H9 (cell line): ENCODE measurements at regions not wholly inside any gene's neighbourhood (a gene's known extent, or its start where the extent isn't known, plus 50 kb on each side); places are given as distances from the start of the nearest gene placed in this dataset.

ENCODE experiments used
- DNase-seq: peaks from one replicate; pipeline ENCODE4 v3.0.0-alpha.2; 2017
- H2AFZ ChIP-seq: one replicate; pipeline ENCODE4 v1.6.1; 2013; ENCODE audit warnings: mild to moderate bottlenecking, low read length, control low read depth, moderate library complexity
- H2AK5ac ChIP-seq: 2 replicates; pipeline ENCODE4 v1.6.1; 2013; ENCODE audit warnings: low read length, control low read depth, mixed read lengths; ENCODE audit not compliant: insufficient read length
- H2BK120ac ChIP-seq: one replicate; pipeline ENCODE4 v1.6.1; 2013; ENCODE audit warnings: low read depth, mild to moderate bottlenecking, low read length, control low read depth, inconsistent platforms; ENCODE audit not compliant: poor library complexity, severe bottlenecking
- H2BK12ac ChIP-seq: 2 replicates; pipeline ENCODE4 v1.6.1; 2013; ENCODE audit warnings: low read length, control low read depth, mixed read lengths, low read depth; ENCODE audit not compliant: insufficient read length
- H2BK15ac ChIP-seq: 2 replicates; pipeline ENCODE4 v1.6.1; 2013; ENCODE audit warnings: low read depth, low read length, control low read depth
- H2BK20ac ChIP-seq: one replicate; pipeline ENCODE4 v1.6.1; 2013; ENCODE audit warnings: low read depth, mild to moderate bottlenecking, low read length, control low read depth, inconsistent platforms; ENCODE audit not compliant: poor library complexity, severe bottlenecking
- H2BK5ac ChIP-seq: 2 replicates; pipeline ENCODE4 v1.6.1; 2013; ENCODE audit warnings: low read length, control low read depth, mixed read lengths; ENCODE audit not compliant: insufficient read length
- H3K14ac ChIP-seq: 2 replicates; pipeline ENCODE4 v1.6.1; 2013; ENCODE audit warnings: low read length, control low read depth; ENCODE audit not compliant: insufficient read depth
- H3K18ac ChIP-seq: 2 replicates; pipeline ENCODE4 v1.6.1; 2013; ENCODE audit warnings: low read depth, mild to moderate bottlenecking, mixed read lengths, low read length, control low read depth; ENCODE audit not compliant: insufficient read length
- H3K23ac ChIP-seq: 2 replicates; pipeline ENCODE4 v1.6.1; 2013; ENCODE audit warnings: low read length, control low read depth, mixed read lengths, low read depth; ENCODE audit not compliant: insufficient read length
- H3K23me2 ChIP-seq: 2 replicates; pipeline ENCODE4 v1.6.1; 2013; ENCODE audit warnings: low read depth, mild to moderate bottlenecking, mixed read lengths, low read length, control low read depth; ENCODE audit not compliant: insufficient read length, poor library complexity, severe bottlenecking
- H3K27ac ChIP-seq: 2 replicates; pipeline ENCODE4 v1.5.1; 2013; ENCODE audit warnings: low read length, control low read depth, mixed read lengths, low read depth; ENCODE audit not compliant: insufficient read length
- H3K27me3 ChIP-seq: 2 replicates; pipeline ENCODE4 v1.6.1; 2013; ENCODE audit warnings: low read length, control low read depth, inconsistent platforms; ENCODE audit not compliant: insufficient read depth
- H3K4ac ChIP-seq: 2 replicates; pipeline ENCODE4 v1.6.1; 2013; ENCODE audit warnings: low read depth, mild to moderate bottlenecking, control low read depth, inconsistent platforms, low read length, moderate library complexity
- H3K4me1 ChIP-seq: 2 replicates; pipeline ENCODE4 v1.6.1; 2013; ENCODE audit warnings: low read length, control low read depth, inconsistent platforms; ENCODE audit not compliant: insufficient read depth
- H3K4me2 ChIP-seq: 2 replicates; pipeline ENCODE4 v1.6.1; 2013; ENCODE audit warnings: low read length, control low read depth, mixed read lengths; ENCODE audit not compliant: insufficient read length, insufficient read depth
- H3K56ac ChIP-seq: 2 replicates; pipeline ENCODE4 v1.6.1; 2013; ENCODE audit warnings: low read depth, mild to moderate bottlenecking, mixed read lengths, low read length, control low read depth; ENCODE audit not compliant: insufficient read length
- H3K79me1 ChIP-seq: 2 replicates; pipeline ENCODE4 v1.6.1; 2013; ENCODE audit warnings: low read depth, mild to moderate bottlenecking, moderate library complexity, low read length, control low read depth, inconsistent platforms; ENCODE audit not compliant: insufficient read depth, poor library complexity, severe bottlenecking
- H3K79me2 ChIP-seq: 2 replicates; pipeline ENCODE4 v1.6.1; 2013; ENCODE audit warnings: low read length, control low read depth, inconsistent platforms; ENCODE audit not compliant: insufficient read depth
- H3K9ac ChIP-seq: 2 replicates; pipeline ENCODE4 v1.6.1; 2013; ENCODE audit warnings: low read length, control low read depth, mixed read lengths; ENCODE audit not compliant: insufficient read length; ENCODE audit errors: extremely low read depth
- H3K9me3 ChIP-seq: one replicate; pipeline ENCODE4 v1.6.1; 2013; ENCODE audit warnings: low read depth, low read length, inconsistent platforms; ENCODE audit not compliant: control insufficient read depth
- H3T11ph ChIP-seq: one replicate; pipeline ENCODE4 v1.6.1; 2013; ENCODE audit warnings: mild to moderate bottlenecking, low read length, control low read depth, inconsistent platforms
- H4K20me1 ChIP-seq: one replicate; pipeline ENCODE4 v1.6.1; 2013; ENCODE audit not compliant: control insufficient read depth, insufficient read length, insufficient read depth
- H4K5ac ChIP-seq: 2 replicates; pipeline ENCODE4 v1.6.1; 2013; ENCODE audit warnings: low read depth, mild to moderate bottlenecking, mixed read lengths, low read length, control low read depth; ENCODE audit not compliant: insufficient read length
- H4K8ac ChIP-seq: replicated peaks from 2 replicates; pipeline ENCODE4 v1.6.1; 2013; ENCODE audit warnings: low read length, control low read depth, mixed read lengths, low read depth; ENCODE audit not compliant: insufficient read length
- H4K91ac ChIP-seq: 2 replicates; pipeline ENCODE4 v1.6.1; 2013; ENCODE audit warnings: low read depth, mild to moderate bottlenecking, moderate library complexity, mixed read lengths, low read length, control low read depth; ENCODE audit not compliant: insufficient read length
- H3K27ac Mint-ChIP-seq, 3 experiments: 2 replicates in 2 of 3; 3 replicates in 1 of 3; pipeline ENCODE4 v1.8.0; 2020 to 2021; ENCODE audit warnings: mixed read lengths in 3 of 3, mild to moderate bottlenecking in 1 of 3, moderate library complexity in 1 of 3
- H3K27me3 Mint-ChIP-seq: 2 replicates; pipeline ENCODE4 v1.8.0; 2021; ENCODE audit warnings: low read depth, mild to moderate bottlenecking, moderate library complexity, mixed read lengths
- H3K36me3 Mint-ChIP-seq, 3 experiments: 2 replicates in 2 of 3; 3 replicates in 1 of 3; pipeline ENCODE4 v1.8.0; 2020 to 2021; ENCODE audit warnings: low read depth in 3 of 3, mixed read lengths in 3 of 3; ENCODE audit not compliant: insufficient read depth in 1 of 3
- H3K4me1 Mint-ChIP-seq, 2 experiments: 2 replicates each; pipeline ENCODE4 v1.8.0; 2020; ENCODE audit warnings: mixed read lengths in 2 of 2
- H3K4me3 Mint-ChIP-seq, 2 experiments: 2 replicates in 1 of 2; 3 replicates in 1 of 2; pipeline ENCODE4 v1.8.0; 2020 to 2021; ENCODE audit warnings: mild to moderate bottlenecking in 2 of 2, mixed read lengths in 2 of 2, moderate library complexity in 1 of 2
- H3K9me3 Mint-ChIP-seq, 2 experiments: 2 replicates in 1 of 2; 3 replicates in 1 of 2; pipeline ENCODE4 v1.8.0; 2020; ENCODE audit warnings: mild to moderate bottlenecking in 2 of 2, mixed read lengths in 2 of 2, moderate library complexity in 1 of 2
- CTCF ChIP-seq: fragments of 200-600 bp; sonication (generic); conservative IDR thresholded peaks from 3 replicates; pipeline ENCODE4 v1.8.0; 2021; ENCODE audit warnings: antibody characterized with exemption, mild to moderate bottlenecking
- WGBS: extraction: QIAGEN DNeasy Blood & Tissue Kit; methylation state at CpG from one replicate; pipeline ENCODE4 v1.1.7; 2013; ENCODE audit warnings: missing lambda C conversion rate, low lambda C conversion rate, mixed read lengths; ENCODE audit not compliant: insufficient read length; ENCODE audit errors: extremely low coverage; 5-methylcytosine and 5-hydroxymethylcytosine counted together

- TF ChIP-seq CTCF = no peak
- Histone ChIP-seq H3T11ph (no peak overlapping the region), H3K14ac (no peak overlapping the region), H3K4me1 (no peaks in the 10 kb centered on the region), H4K5ac (no peak overlapping the region), H2BK12ac (no peak overlapping the region), H2AK5ac (no peak overlapping the region), H2AFZ (no peak overlapping the region), H2BK20ac (no peak overlapping the region), H4K20me1 (no peaks in the 10 kb centered on the region), H3K79me1 (no peaks in the 10 kb centered on the region), H3K4ac (no peak overlapping the region), H3K4me2 (no peak overlapping the region), H3K23me2 (no peaks in the 10 kb centered on the region), H4K91ac (no peak overlapping the region), H4K8ac (no peak overlapping the region), H2BK120ac (no peak overlapping the region), H3K79me2 (no peaks in the 10 kb centered on the region), H2BK15ac (no peak overlapping the region), H3K9ac (no peak overlapping the region), H3K23ac (no peak overlapping the region), H3K56ac (no peak overlapping the region), H3K27ac (no peak overlapping the region), H3K27me3 (no peaks in the 10 kb centered on the region), H3K18ac (no peak overlapping the region), H3K9me3 (no peaks in the 10 kb centered on the region), H2BK5ac (no peak overlapping the region)
- no peaks in the 10 kb centered on the region for H3K9me3 Mint-ChIP-seq
- no peak overlapping the region for H3K27ac Mint-ChIP-seq
- H3K36me3 Mint-ChIP-seq = no peaks in the 10 kb centered on the region
- WGBS = no CpG with 5 or more reads among the region's 4 CpGs
- H3K27me3 Mint-ChIP-seq = peaks cover 1% of the 10 kb centered on the region; the same call in 1 of the 2 replicates
- DNase-seq = no peak
- H3K4me3 Mint-ChIP-seq = no peak overlapping the region
- H3K4me1 Mint-ChIP-seq = peaks cover 9 to 10% of the 10 kb centered on the region in 2 experiments
These were observed 107.1 kb downstream of the HSPH1 start for GRCh38 chr13:31054632-31055031.
